Gastrocnemius medialis (tissue), 4 donors: ENCODE measurements at regions not wholly inside any gene's neighbourhood (a gene's known extent, or its start where the extent isn't known, plus 50 kb on each side); places are given as distances from the start of the nearest gene placed in this dataset.

Source experiments
- ATAC-seq, 2 donors: fragments of 150-250 bp; one replicate each; pipeline ENCODE4 v1.9.1; 2016
- DNase-seq, 2 donors: peaks; one replicate each; pipeline ENCODE4 v3.0.0-alpha.2; 2019
- H3K27ac ChIP-seq, 4 donors: fragments of 200-600 bp; sonication (generic); 1 replicate in 1 of 4; 2 replicates in 3 of 4; pipeline ENCODE4 v1.5.1; 2016 to 2018; ENCODE audit warnings: mild to moderate bottlenecking in 2 of 4, moderate library complexity in 1 of 4
- H3K27me3 ChIP-seq, 3 donors: fragments of 200-600 bp; sonication (generic) in 2 of 3; 1 replicate in 1 of 3; 2 replicates in 2 of 3; pipeline versions ENCODE4 v1.5.1 to v1.6.0; 2016 to 2019; ENCODE audit warnings: mild to moderate bottlenecking in 1 of 3, moderate library complexity in 1 of 3
- H3K36me3 ChIP-seq, 2 donors: fragments of 200-600 bp; sonication (generic) in 1 of 2; one replicate each; pipeline ENCODE4 v1.5.1; 2017 to 2018
- H3K4me1 ChIP-seq, 2 donors: fragments of 200-600 bp; sonication (generic) in 1 of 2; one replicate each; pipeline ENCODE4 v1.5.1; 2016 to 2017; ENCODE audit warnings: mild to moderate bottlenecking in 2 of 2
- H3K4me3 ChIP-seq, 4 donors: fragments of 200-600 bp; sonication (generic) in 3 of 4; 1 replicate in 1 of 4; 2 replicates in 3 of 4; pipeline ENCODE4 v1.5.1; 2016 to 2019; ENCODE audit warnings: mild to moderate bottlenecking in 2 of 4
- H3K9me3 ChIP-seq, 3 donors: fragments of 200-600 bp; sonication (generic) in 2 of 3; 1 replicate in 1 of 3; 2 replicates in 2 of 3; pipeline ENCODE4 v1.5.1; 2016 to 2019
- CTCF ChIP-seq, 5 experiments: fragments of 450-650 bp in 3 of 5; fragments of 200-600 bp in 2 of 5; sonication (generic) in 2 of 5; IDR thresholded peaks in 4 of 5; conservative IDR thresholded peaks in 1 of 5; 1 replicate in 4 of 5; 2 replicates in 1 of 5; pipeline ENCODE4 v1.5.1; 2016 to 2019; ENCODE audit warnings: antibody characterized with exemption in 5 of 5, mild to moderate bottlenecking in 3 of 5, moderate library complexity in 3 of 5
- POLR2A ChIP-seq, 2 donors: fragments of 450-650 bp; IDR thresholded peaks; one replicate each; pipeline ENCODE4 v1.6.1; 2017; ENCODE audit warnings: antibody characterized with exemption in 2 of 2, mild to moderate bottlenecking in 2 of 2, moderate library complexity in 2 of 2
- in situ Hi-C, 4 donors: fragments of 200-750 bp; cut with MboI; loops; one replicate each; pipeline versions ENCODE4 v1.15.0 to v1.8.0; 2017; ENCODE audit warnings: low sequenced_read_pairs in 4 of 4
- intact Hi-C: fragments of 100-400 bp; cut with DNase I; formaldehyde crosslinking; loops from one replicate; pipeline ENCODE4 v1.15.1; 2023; ENCODE audit warnings: low total_unique reads

- intact Hi-C loops, result no loop called here
These were observed 209.4 kb downstream of the RPLP1 start for GRCh38 chr15:69661871-69662644.

GRCh38 chr15:69662645-69663000 is 210.0 kb downstream of the RPLP1 start:
- in situ Hi-C loops, result no loop called here
- intact Hi-C loops, result no loop called here
- H3K4me1 ChIP-seq, result no peaks in the 10 kb centered on the region
- TF ChIP-seq CTCF (IDR thresholded peaks at IDR 0.05 in 4 of 5, conservative IDR thresholded peaks at IDR 0.05 in 1 of 5) (no peak), POLR2A (IDR thresholded peaks at IDR 0.05) (no peak)
- no peaks in the 10 kb centered on the region for H3K9me3 ChIP-seq
- DNase-seq, result no peak
- no peaks in the 10 kb centered on the region for H3K36me3 ChIP-seq
- H3K27ac ChIP-seq, result no peak overlapping the region
- no peak overlapping the region for H3K4me3 ChIP-seq
- H3K27me3 ChIP-seq, result no peaks in the 10 kb centered on the region
- ATAC-seq, result no peak

More at GRCh38 chr15:69661871-69662644, 209.4 kb downstream of the RPLP1 start:
- Histone ChIP-seq H3K27ac (no peak overlapping the region), H3K4me1 (no peaks in the 10 kb centered on the region), H3K36me3 (no peaks in the 10 kb centered on the region), H3K4me3 (no peak overlapping the region), H3K9me3 (no peaks in the 10 kb centered on the region), H3K27me3 (no peaks in the 10 kb centered on the region)
- in situ Hi-C loops, result no loop called here
- ATAC-seq (no peak), DNase-seq (no peak)
- TF ChIP-seq CTCF (IDR thresholded peaks at IDR 0.05 in 4 of 5, conservative IDR thresholded peaks at IDR 0.05 in 1 of 5) (no peak), POLR2A (IDR thresholded peaks at IDR 0.05) (no peak)

GRCh38 chr15:69663441-69663840 is 210.8 kb downstream of the RPLP1 start:
- no peaks in the 10 kb centered on the region for H3K36me3 ChIP-seq
- H3K27me3 ChIP-seq, result no peaks in the 10 kb centered on the region

GRCh38 chr15:69663982-69664381 is 211.4 kb downstream of the RPLP1 start:
- TF ChIP-seq POLR2A (IDR thresholded peaks at IDR 0.05) (no peak), CTCF (IDR thresholded peaks at IDR 0.05 in 4 of 5, conservative IDR thresholded peaks at IDR 0.05 in 1 of 5) (no peak)
- no peak for ATAC-seq

More at GRCh38 chr15:69663441-69663840, 210.8 kb downstream of the RPLP1 start:
- DNase-seq (no peak), ATAC-seq (no peak)
- intact Hi-C loops (no loop called here), in situ Hi-C loops (no loop called here)
- Histone ChIP-seq H3K27ac (no peak overlapping the region), H3K4me1 (no peaks in the 10 kb centered on the region), H3K9me3 (no peaks in the 10 kb centered on the region), H3K4me3 (no peak overlapping the region)
- TF ChIP-seq CTCF (IDR thresholded peaks at IDR 0.05 in 4 of 5, conservative IDR thresholded peaks at IDR 0.05 in 1 of 5), result no peak
- TF ChIP-seq POLR2A (IDR thresholded peaks at IDR 0.05), result no peak

More at GRCh38 chr15:69663982-69664381, 211.4 kb downstream of the RPLP1 start:
- no peak overlapping the region for H3K4me3 ChIP-seq
- H3K27ac ChIP-seq, result no peak overlapping the region
- in situ Hi-C loops, result no loop called here
- no peaks in the 10 kb centered on the region for H3K36me3 ChIP-seq
- intact Hi-C loops, result no loop called here
- H3K9me3 ChIP-seq, result no peaks in the 10 kb centered on the region
- no peak for DNase-seq
- no peaks in the 10 kb centered on the region for H3K27me3 ChIP-seq
- H3K4me1 ChIP-seq, result no peaks in the 10 kb centered on the region
